BJ (cell line): ENCODE measurements at regions not wholly inside any gene's neighbourhood (a gene's known extent, or its start where the extent isn't known, plus 50 kb on each side); places are given as distances from the start of the nearest gene placed in this dataset.
"Not testable (repeated sequence)": the region's sequence is repeated elsewhere in the genome, so short reads cannot be mapped to it uniquely, and the experiment has no call there.

Experiments used
- CTCF ChIA-PET: fragments of 350-600 bp; formaldehyde crosslinking; extraction: SDS; loops from one replicate; lab custom pipeline; 2021; ENCODE audit warnings: antibody characterized with exemption, inconsistent platforms; lab: Yijun Ruan, JAX
- POLR2A ChIA-PET: fragments of 300-600 bp; sonication (Branson Sonifier 250); formaldehyde crosslinking; extraction: SDS; loops from one replicate; lab custom pipeline; 2021; ENCODE audit warnings: antibody characterized with exemption; lab: Charles Lee
- DNase-seq: peaks from one replicate; pipeline ENCODE4 v3.0.0-alpha.2; 2011; ENCODE audit warnings: low read depth
- H3K27me3 ChIP-seq: 2 replicates; pipeline ENCODE4 v1.6.0; 2011; ENCODE audit warnings: low read length; ENCODE audit not compliant: control insufficient read depth, insufficient read depth
- H3K36me3 ChIP-seq: 2 replicates; pipeline ENCODE4 v1.5.1; 2011; ENCODE audit warnings: low read length; ENCODE audit not compliant: control insufficient read depth, insufficient read depth
- H3K4me3 ChIP-seq: 2 replicates; pipeline ENCODE4 v1.5.1; 2011; ENCODE audit warnings: low read depth, mild to moderate bottlenecking, control low read depth, low read length
- TF ChIP-seq, protein P1 (sequence below): IDR thresholded peaks from 2 replicates; pipeline ENCODE4 v1.5.1; 2011; ENCODE audit warnings: low read depth, mild to moderate bottlenecking, control low read depth, inconsistent platforms, low read length, moderate library complexity; ENCODE audit not compliant: insufficient read depth

DNA sequence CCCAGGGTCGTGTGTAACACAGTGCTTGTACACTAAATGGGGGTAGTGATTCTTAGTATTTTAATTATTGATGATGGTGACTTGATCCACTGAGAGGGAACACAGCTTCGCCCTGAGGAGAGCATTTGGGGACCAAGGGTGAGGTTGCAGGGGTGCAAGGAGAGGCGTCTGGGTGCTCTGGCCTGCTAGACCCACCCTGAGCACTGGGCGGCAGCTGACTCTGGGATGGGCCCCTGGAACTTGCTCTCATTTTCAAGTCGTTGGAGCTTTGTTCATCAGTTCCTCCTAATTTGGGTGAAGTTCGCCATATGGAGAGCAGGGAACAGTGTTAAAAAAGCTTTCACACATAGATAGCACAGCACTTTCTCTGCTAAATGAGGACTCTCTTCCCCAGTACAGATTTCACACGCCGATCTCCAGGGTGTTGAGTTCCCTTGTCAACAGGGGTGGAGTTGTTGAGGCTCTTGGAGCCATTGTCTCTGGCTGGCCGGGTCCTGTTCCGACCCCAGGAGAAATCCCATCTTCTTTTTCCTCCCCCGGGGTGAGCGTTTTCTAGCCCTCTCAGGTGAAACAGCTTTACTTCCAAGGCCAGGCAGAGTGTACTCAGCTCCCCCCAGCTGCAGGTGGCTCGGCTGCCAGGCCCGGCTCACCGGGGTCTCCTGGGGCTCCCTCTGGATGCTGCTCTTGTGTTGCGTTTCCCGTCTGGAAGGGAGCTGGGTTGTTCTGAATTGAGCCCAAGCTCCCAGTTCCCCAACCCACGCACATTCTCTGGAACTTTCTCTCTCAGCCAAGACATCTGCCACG is 367.4 kb downstream of the RPS6KC1 start:
- ChIA-PET POLR2A (no interaction called here), CTCF (no interaction called here)
- Histone ChIP-seq H3K4me3 (no peak overlapping the region), H3K27me3 (no peaks in the 10 kb centered on the region), H3K36me3 (no peaks in the 10 kb centered on the region)
- no peak for DNase-seq
- TF ChIP-seq, protein P1, sequence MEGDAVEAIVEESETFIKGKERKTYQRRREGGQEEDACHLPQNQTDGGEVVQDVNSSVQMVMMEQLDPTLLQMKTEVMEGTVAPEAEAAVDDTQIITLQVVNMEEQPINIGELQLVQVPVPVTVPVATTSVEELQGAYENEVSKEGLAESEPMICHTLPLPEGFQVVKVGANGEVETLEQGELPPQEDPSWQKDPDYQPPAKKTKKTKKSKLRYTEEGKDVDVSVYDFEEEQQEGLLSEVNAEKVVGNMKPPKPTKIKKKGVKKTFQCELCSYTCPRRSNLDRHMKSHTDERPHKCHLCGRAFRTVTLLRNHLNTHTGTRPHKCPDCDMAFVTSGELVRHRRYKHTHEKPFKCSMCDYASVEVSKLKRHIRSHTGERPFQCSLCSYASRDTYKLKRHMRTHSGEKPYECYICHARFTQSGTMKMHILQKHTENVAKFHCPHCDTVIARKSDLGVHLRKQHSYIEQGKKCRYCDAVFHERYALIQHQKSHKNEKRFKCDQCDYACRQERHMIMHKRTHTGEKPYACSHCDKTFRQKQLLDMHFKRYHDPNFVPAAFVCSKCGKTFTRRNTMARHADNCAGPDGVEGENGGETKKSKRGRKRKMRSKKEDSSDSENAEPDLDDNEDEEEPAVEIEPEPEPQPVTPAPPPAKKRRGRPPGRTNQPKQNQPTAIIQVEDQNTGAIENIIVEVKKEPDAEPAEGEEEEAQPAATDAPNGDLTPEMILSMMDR: no peak

DNA sequence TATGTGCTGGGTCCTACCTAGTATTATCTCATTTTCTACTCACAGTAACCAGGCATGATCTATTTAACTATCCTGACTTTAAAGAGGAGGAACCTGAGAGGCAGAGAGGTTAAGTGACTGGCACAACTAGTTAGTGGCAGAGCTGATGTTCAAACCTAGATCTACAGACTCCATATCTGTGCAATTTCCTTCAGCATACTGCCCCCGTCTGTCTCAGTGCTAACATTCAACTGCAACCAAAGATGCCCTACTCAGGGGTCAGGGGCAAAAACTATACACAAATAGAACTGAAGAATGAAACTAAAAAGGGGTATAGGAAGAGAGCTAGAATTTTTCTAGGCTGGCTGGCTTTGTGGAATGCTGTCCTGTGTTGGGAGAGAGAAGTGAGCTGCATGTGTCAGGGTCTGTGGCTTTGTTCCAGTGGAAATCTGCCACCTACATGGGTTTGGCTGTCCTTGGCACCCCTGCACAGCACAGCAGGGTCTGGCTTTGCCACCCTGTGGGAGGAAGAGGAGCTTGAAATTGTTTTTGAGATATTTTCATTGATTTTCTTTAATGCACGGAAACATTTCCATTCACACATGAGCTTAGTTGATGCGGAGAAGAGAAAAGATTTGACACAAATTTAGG is 368.5 kb downstream of the RPS6KC1 start:
- H3K36me3 ChIP-seq: no peaks in the 10 kb centered on the region
- H3K4me3 ChIP-seq: no peak overlapping the region
- DNase-seq: no peak
- ChIA-PET POLR2A (no interaction called here), CTCF (no interaction called here)
- TF ChIP-seq, protein P1: no peak
- H3K27me3 ChIP-seq: no peaks in the 10 kb centered on the region

DNA sequence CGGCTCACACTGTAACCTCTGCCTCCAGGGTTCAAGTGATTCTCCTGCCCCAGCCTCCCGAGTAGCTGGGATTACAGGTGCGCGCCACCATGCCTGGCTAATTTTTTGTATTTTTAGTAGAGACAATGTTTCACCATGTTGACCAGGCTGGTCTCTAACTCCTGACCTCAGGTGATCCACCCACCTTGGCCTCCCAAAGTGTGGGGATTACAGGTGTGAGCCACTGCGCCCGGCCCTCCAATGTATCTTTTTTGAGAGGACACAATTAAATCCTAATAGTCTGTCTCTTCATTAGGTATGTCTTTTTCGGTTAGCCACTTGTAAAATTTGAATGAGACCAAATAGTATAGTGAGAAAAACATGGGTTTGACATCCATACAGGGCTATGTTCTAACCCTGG is 370.1 kb downstream of the RPS6KC1 start:
- POLR2A ChIA-PET, H3K36me3 ChIP-seq, H3K27me3 ChIP-seq, H3K4me3 ChIP-seq, CTCF ChIA-PET, DNase-seq: not testable (repeated sequence)

DNA sequence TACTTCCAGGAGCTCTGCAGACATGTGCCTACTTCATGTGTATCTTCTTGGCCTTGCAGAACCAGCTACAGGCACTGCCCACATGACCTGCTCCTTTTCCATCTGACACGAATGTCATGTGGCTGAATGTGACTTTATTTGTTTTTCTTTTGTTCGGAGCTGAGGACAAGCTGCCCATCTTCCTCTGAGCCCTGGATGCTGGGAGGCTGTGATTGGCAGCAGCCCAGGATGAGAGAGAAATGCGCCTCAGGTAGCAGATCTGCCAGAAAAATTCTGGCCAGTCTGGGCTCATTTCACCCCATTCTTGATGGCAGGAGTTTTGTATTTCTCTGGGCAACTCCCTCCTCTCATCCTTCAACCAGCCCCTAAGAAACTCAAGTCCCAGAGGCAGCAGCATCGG is 372.0 kb downstream of the RPS6KC1 start:
- Histone ChIP-seq H3K27me3 (no peaks in the 10 kb centered on the region), H3K4me3 (no peak overlapping the region), H3K36me3 (no peaks in the 10 kb centered on the region)
- ChIA-PET CTCF (interaction anchor here (1.2 kb wide), 1 partner anchor 9 kb away, joined by 4 read pairs; no protein-coding TSS in a partner anchor), POLR2A (no interaction called here)
- no peak for DNase-seq
- TF ChIP-seq, protein P1: no peak

DNA sequence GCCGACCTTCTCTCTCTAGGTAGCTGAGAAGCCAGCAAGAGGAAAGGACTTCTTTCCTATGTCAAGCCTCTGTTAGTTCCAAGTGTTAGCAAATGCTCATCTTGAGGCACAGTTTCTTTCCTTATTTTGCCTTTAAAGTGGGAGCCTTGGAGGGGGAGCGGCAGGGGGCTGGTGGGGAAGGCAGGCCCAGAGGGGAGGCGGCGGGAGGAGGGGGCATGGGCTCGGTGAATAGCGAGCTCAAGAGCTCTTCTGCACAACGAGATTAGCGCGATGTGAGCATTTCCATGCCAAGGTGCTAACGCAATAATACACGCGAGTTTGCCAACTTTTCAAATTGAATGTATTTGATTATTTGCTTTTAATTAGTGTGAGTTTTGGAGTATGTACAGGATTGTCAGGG is 372.6 kb downstream of the RPS6KC1 start:
- ChIA-PET CTCF (interaction anchor here (1.2 kb wide), 1 partner anchor 8 kb away, joined by 4 read pairs; no protein-coding TSS in a partner anchor), POLR2A (no interaction called here)
- Histone ChIP-seq H3K27me3 (no peaks in the 10 kb centered on the region), H3K36me3 (no peaks in the 10 kb centered on the region), H3K4me3 (no peak overlapping the region)
- DNase-seq: no peak
- TF ChIP-seq, protein P1: no peak
